ENCODE measurements at regions not wholly inside any gene's neighbourhood (a gene's known extent, or its start where the extent isn't known, plus 50 kb on each side); places are given as distances from the start of the nearest gene placed in this dataset.
"Not testable (repeated sequence)": the region's sequence is repeated elsewhere in the genome, so short reads cannot be mapped to it uniquely, and the experiment has no call there.

DNA sequence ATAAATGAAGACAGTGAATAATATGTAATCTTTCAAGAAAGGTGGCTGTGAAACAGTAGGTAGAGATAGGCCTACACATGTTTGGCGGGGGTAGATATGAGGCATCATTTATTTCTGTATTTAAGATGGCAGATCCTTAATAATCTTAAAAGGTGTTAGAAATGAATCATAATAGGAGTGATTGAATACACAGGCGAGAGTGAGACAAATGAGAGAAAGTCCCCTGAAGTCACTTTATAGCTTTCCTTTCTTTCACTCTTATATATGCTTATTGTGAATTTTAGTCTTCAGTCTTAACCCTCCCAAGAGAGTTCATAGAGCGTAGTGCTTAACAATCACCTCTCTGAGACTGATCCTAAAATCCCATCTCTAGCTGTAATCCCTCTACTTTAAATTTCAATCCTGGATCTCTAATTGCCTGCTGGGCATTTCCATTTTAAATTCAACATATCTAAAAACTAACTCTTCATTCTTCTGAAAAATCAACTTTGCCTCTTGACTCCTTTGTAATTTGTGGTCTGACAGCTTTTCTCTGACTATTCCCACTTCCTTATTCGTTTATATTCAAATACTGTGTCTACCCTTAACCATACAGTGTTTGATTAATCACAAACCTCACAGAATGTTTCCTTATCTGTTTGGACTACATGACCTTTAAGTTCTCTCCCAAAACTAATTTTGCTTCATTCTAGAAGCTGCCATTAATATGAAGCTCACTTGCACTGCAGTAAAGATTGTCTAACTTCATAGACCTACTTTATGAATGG lies 463.7 kb upstream of the FSIP2 start:
- intact Hi-C loops (cut with micrococcal nuclease) = no loop called here
- no peak overlapping the region for H3K27ac ChIP-seq (ENCODE audit: insufficient read depth, low read depth, low read length)
- no peaks in the 10 kb centered on the region for H3K4me1 ChIP-seq (ENCODE audit: control insufficient read depth, extremely low read depth, insufficient read depth, low read length)
- H3K9me1 ChIP-seq (replicated peaks; ENCODE audit: control insufficient read depth, extremely low read depth, insufficient read depth, low read length) = no peaks in the 10 kb centered on the region
- dilution Hi-C loops (cut with MboI; ENCODE audit: extremely low pct_ligation_motif_present, low sequenced_read_pairs) = no loop called here
- BruUV-seq (replicated peaks) = no TSS peak
- TF ChIP-seq MAX (IDR thresholded peaks at IDR 0.05; ENCODE audit: insufficient read depth, insufficient read length) = no peak
- no peak for TF ChIP-seq JUN (IDR thresholded peaks at IDR 0.05; ENCODE audit: borderline replicate concordance, insufficient read depth, insufficient read length, low read depth)
- TF ChIP-seq FOS (IDR thresholded peaks at IDR 0.05; ENCODE audit: borderline replicate concordance, insufficient read depth, low read length) = no peak
- no peak for TF ChIP-seq POLR2AphosphoS5 (IDR thresholded peaks at IDR 0.05; ENCODE audit: insufficient read depth, low read depth, low read length)
- no peak for TF ChIP-seq CTCF (IDR thresholded peaks at IDR 0.05; ENCODE audit: extremely low read depth in 1 of 2, insufficient read depth in 1 of 2, low read depth in 1 of 2, low read length in 2 of 2)
- no peak for TF ChIP-seq GATA2 (IDR thresholded peaks at IDR 0.05; ENCODE audit: insufficient read depth, insufficient read length, low read depth, low read length)
- no peak for TF ChIP-seq EZH2 (IDR thresholded peaks at IDR 0.05; ENCODE audit: borderline replicate concordance, low read depth, low read length, severe bottlenecking)
- no peak for TF ChIP-seq MYC (IDR thresholded peaks at IDR 0.05; ENCODE audit: low read depth, low read length)
- no peak for TF ChIP-seq POLR2A (IDR thresholded peaks at IDR 0.05; ENCODE audit: low read depth, low read length)
- H3K79me2 ChIP-seq (ENCODE audit: control insufficient read depth, insufficient read depth, low read length) = no peaks in the 10 kb centered on the region
- CTCF ChIA-PET = interaction anchor here (1.0 kb wide), 1 partner anchor 664 kb away, joined by 3 read pairs; no protein-coding TSS in a partner anchor
- no peaks in the 10 kb centered on the region for H4K20me1 ChIP-seq (replicated peaks; ENCODE audit: control insufficient read depth, extremely low read depth, insufficient read depth, low read length)
- no peak overlapping the region for H3K4me3 ChIP-seq (replicated peaks in 1 of 3; ENCODE audit: insufficient read depth in 1 of 3, low read depth in 1 of 3, low read length in 3 of 3)
- H3K4me2 ChIP-seq (ENCODE audit: insufficient read depth, low read length) = no peak overlapping the region
- no peaks in the 10 kb centered on the region for H3K27me3 ChIP-seq (ENCODE audit: control insufficient read depth in 2 of 2, insufficient read depth in 2 of 2, low read length in 2 of 2)
- H3K36me3 ChIP-seq (ENCODE audit: control insufficient read depth in 2 of 2, extremely low read depth in 1 of 2, insufficient read depth in 2 of 2, low read length in 2 of 2) = no peaks in the 10 kb centered on the region
- no peak for DNase-seq (ENCODE audit: low read depth, low spot score)
- no peak overlapping the region for H3K9ac ChIP-seq (replicated peaks; ENCODE audit: extremely low read depth, insufficient read depth, low read length)
- H2AFZ ChIP-seq (ENCODE audit: low read depth, low read length) = no peak overlapping the region
- no peak for FAIRE-seq
- H3K9me3 ChIP-seq (replicated peaks; ENCODE audit: control insufficient read depth, insufficient read depth, low read length) = no peaks in the 10 kb centered on the region
- POLR2A ChIA-PET = no interaction called here

- H3K79me2 ChIP-seq (ENCODE audit: control insufficient read depth, insufficient read depth, low read length); intact Hi-C loops (cut with micrococcal nuclease); H3K4me3 ChIP-seq (replicated peaks in 1 of 3; ENCODE audit: insufficient read depth in 1 of 3, low read depth in 1 of 3, low read length in 3 of 3); H3K27ac ChIP-seq (ENCODE audit: insufficient read depth, low read depth, low read length); POLR2A ChIA-PET; H3K9me3 ChIP-seq (replicated peaks; ENCODE audit: control insufficient read depth, insufficient read depth, low read length); H3K9ac ChIP-seq (replicated peaks; ENCODE audit: extremely low read depth, insufficient read depth, low read length); FAIRE-seq; H3K27me3 ChIP-seq (ENCODE audit: control insufficient read depth in 2 of 2, insufficient read depth in 2 of 2, low read length in 2 of 2); H3K4me2 ChIP-seq (ENCODE audit: insufficient read depth, low read length); H2AFZ ChIP-seq (ENCODE audit: low read depth, low read length); BruUV-seq (replicated peaks); H3K9me1 ChIP-seq (replicated peaks; ENCODE audit: control insufficient read depth, extremely low read depth, insufficient read depth, low read length); CTCF ChIA-PET; H3K36me3 ChIP-seq (ENCODE audit: control insufficient read depth in 2 of 2, extremely low read depth in 1 of 2, insufficient read depth in 2 of 2, low read length in 2 of 2); DNase-seq (ENCODE audit: low read depth, low spot score); H4K20me1 ChIP-seq (replicated peaks; ENCODE audit: control insufficient read depth, extremely low read depth, insufficient read depth, low read length); dilution Hi-C loops (cut with MboI; ENCODE audit: extremely low pct_ligation_motif_present, low sequenced_read_pairs); H3K4me1 ChIP-seq (ENCODE audit: control insufficient read depth, extremely low read depth, insufficient read depth, low read length): not testable (repeated sequence)
These were observed 462.6 kb upstream of the FSIP2 start for GRCh38 chr2:185275979-185276378.

Measured in endothelial cell of umbilical vein (primary cell).